GM19351 (cell line): ENCODE measurements at regions not wholly inside any gene's neighbourhood (a gene's known extent, or its start where the extent isn't known, plus 50 kb on each side); places are given as distances from the start of the nearest gene placed in this dataset.

Experiments used
- ATAC-seq: cut with Tn5 transposase; IDR thresholded peaks from one replicate; pipeline ENCODE4 v1.9.1; 2021; ENCODE audit warnings: mild to moderate bottlenecking, moderate library complexity; ENCODE audit not compliant: unreplicated experiment

DNA sequence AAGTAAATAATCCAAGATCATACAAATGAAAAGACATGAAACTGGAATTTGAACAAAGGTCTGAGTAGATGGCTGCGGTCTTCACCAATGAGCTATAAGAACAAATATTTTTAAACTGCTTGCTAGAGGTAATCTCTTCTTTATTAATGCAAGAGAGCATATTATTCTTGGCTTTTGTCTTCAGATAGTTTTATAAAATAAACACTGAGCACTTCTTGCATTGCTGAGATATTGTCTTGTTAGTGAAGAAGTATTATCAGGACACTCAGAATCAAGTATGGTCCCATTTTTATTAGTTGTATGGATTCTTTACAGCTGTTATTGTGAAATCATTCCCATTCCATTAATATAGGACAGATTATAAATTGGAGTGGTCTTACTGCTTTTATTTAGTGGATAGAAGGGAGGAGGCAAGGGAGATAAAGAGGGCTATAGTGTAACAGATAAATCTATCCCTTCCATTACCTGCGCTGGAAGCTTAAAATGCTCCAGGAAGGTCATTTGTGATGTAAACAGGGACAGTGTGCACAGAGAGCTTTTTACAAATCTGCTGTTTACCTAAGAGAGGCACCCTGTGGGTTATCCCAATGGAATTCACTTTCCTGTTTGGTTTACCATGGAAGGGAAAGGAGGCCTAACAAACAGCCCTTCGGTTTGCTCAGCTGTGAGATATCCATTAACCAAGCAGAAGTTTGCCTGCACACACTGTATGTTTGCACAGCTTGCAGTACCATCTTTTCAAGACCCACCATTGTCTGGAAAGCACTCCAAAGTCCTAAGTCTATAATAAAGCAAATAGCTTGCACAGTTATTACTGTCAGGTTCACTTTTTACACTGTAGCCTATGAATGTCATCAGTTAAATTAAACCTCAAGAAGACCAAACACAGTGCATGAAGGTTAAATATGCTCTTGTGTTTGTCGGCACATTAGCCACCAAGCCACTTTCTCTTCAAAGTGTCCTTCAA lies 347.7 kb upstream of the TGFBR2 start:
- ATAC-seq, result no peak

DNA sequence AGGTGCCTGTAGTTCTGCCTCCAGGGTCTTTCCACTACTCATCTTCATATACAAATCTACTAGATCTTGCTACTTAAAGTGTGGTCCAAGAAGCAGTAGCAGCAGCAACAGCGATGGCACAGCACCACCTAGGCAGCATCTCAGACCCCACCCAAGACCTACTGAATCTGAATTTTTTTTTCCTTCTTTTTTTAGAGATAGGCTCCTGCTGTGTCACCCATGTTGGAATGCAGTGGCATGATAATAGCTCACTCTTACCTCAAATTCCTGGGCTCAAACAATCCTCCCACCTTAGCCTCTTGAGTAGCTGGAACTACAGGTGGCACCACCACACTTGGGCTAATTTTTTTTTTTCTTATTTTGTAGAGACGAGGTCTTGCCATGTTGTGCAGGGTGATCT lies 346.7 kb upstream of the TGFBR2 start:
- ATAC-seq, result no peak

DNA sequence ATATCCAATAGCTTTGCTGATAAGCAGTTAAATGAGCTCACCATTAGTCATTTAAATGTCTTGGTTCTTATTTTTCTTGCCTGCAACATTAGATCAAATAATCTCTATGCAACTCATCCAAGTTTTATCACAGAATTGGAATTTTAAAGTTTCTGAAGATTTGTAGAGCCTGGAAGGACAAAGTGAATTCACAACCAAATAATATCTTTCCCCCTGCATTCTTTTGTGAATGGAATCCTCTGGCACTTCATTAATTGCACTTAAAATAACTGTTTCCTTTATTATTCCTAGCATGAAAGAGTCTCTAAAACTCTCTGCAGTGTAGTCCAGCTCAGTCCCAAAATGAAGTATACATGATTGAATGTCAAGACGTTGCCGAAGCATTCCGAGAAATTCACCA lies 345.6 kb upstream of the TGFBR2 start:
- ATAC-seq, result no peak

DNA sequence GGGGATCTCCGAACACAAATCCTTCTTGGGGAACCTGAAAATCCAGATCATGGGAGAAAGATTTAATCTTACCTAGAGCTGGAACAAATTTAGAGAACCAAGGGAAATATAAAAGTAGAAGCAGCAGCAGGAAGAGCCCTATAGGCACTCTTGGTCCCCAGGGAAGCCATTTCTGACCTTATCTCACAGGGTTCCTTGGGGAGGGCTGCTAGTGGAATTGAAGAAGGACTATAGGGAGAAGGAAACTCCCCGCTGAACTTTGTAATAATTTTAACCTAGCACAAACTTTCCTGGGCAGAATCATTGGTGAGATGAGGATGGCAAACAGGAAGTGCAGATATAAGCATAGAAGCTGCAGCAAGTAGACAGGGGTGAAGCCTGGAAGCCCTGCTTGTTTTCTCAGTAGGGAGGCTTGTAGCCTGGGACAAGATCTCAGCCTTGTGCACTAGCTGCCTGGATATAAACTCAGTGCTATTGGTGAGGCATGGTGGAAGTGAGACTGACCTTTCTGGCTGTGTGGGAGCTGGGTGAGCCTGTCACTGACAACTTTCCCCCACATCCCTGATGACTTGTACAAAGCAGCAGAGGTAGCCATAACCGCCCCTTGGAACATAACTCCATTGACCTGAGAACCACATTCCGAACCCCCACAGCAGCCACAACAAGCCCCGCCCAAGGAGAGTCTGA lies 343.0 kb upstream of the TGFBR2 start:
- no peak for ATAC-seq

DNA sequence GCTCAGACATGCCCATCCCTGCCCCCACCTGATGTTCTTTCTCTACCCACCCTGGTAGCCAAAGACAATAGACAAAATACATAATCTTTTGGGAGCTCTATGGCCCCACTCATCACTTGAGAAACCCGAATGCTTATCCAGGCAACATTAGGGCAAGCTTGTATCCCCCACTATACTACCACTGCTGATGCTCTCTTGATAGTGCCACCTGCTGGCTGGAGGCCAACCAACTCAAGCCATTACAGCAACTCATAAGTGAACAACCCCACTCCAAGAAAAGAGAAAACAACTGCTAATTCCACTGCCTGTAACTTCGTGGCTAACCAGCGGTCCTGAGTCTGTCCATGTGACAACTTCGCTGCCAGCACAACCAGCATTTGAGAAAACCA lies 342.5 kb upstream of the TGFBR2 start:
- ATAC-seq, result no peak

DNA sequence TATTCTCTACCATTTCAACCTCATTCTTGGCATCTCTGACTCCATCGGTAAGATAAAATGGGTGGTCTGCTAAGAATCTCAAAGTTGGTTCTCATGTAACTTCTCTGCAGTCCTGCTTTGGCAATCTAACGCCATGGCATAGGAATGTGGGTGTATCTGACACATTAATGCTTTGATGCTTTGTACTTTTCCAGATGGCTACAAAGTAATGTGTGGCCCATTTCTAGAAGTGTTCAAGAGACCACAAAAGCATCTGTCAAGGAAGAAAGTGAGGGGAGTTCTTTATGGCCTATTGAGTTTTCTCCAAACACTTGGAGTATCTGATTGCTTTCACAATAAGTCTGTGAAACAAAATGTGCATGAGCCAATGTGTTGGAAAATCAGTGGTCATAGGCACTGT lies 339.9 kb upstream of the TGFBR2 start:
- no peak for ATAC-seq

DNA sequence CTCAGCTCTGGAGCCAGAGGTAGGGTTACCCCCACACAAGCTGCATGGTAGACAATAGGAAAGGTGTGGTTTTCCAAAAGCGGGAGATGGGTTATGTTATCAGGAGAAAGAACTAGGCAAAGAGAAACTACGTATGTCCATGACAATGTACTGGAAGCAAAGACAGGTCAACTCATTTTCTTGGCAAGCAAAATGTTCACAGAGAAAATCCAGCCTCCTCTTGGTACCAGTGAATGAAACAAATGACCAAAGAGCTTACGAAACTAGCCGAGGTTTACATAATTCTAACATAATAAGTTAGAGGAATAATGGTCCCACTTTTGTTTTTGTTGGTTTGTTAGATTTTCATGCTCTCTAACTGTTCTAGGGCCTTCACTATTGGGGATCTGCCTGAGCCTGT lies 338.1 kb upstream of the TGFBR2 start:
- ATAC-seq, result no peak

DNA sequence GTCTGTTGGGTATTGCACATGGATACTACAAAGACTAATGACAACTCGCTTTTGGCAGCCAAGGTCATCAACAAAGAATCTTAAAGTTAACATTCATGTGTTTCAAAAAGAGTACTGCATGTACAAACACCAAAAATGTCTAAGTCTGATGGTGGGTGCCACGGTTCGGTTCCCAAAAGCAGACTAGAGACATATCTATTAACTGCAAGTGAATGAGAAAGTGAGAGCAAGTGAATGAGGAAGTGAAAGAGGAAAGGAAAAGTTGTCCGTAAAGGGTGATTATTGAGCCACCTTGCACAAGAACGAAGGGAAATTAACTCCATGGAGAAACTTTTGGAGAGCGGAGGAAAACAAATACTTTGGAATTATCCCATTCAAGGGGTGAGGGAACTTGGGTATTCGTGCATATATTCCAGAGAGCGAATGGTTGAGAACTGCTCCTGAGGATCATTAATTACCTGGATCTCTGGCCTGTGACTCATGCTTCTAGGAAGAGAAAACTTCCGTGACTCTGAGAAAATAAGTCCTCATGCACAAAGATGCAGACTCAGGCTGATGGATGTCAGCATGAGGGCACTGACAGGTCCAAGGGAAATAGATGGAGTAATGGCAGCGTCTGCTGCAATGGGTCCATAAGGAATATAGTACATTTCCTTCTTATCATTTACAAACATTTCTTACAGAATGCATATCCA lies 336.5 kb upstream of the TGFBR2 start:
- ATAC-seq, result peak; percentile 94

DNA sequence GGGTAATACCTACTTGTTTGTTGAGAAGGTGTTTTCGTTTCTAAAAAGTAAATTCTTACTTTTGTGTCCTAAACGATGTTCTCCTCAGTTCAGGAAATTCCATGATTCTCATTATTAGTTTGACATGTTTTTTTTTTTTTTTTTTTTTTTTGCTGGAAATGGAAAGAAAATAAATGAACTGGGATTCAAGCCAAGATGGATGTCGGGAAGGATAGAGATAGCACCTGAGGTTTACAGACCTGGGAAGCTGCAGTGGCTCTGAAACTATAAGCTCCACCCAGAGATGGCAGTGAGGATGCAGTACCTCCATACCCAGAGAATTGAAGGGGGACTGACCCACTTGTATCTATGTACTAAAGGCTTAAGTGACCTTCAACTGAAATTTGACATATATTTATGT lies 334.6 kb upstream of the TGFBR2 start:
- ATAC-seq, result no peak

DNA sequence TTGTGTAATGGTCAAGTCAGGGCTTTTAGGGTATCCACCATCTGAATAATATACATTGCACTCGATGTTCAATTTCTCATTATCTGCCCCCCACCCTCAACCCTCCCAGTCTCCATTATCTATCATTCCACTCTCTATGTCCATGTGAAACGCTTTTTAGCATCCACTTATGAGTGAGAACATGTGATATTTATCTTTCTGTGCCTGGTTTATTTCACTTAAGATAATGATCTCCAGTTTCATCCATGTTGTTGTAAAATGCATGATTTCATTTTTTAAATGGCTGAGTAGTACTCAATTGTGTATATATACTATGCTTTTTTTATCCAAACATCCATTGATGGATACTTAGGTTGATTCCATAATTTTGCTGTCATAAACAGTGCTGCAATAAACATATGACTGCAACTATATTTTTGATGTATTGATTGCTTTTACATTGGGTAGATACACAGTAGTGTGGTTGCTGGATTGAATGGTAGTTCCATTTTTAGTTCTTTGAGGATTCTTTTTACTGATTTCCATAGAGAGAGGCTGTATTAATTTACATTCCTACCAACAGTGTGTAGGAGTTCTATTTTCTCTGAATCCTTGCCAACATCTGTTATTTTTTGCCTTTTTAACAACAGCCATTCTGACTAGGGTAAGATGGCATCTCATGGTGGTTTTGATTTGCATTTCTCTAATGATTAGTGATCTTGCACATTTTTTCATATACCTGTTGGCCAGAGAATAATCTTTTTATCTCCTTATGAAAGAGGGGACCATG lies 332.9 kb upstream of the TGFBR2 start:
- ATAC-seq, result no peak

DNA sequence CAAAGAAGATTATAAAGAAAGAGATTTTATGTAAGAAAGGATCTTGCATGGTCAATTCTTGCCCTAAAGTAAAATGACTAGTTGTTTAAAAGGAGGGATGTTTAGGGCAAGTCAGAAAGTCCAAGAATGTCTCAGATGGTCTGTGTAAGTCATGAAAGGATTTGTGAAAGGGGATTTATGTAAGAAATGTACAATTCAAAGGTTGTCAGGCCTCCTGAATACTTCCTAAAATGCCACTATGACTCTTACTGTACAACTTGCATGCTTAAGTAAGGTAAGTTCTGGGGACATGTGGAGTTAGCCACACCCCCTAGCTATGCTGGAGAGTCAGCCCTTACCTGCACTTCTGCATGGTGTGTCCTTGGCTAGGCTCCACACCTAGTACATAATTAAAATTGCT lies 328.9 kb upstream of the TGFBR2 start:
- ATAC-seq, result no peak

DNA sequence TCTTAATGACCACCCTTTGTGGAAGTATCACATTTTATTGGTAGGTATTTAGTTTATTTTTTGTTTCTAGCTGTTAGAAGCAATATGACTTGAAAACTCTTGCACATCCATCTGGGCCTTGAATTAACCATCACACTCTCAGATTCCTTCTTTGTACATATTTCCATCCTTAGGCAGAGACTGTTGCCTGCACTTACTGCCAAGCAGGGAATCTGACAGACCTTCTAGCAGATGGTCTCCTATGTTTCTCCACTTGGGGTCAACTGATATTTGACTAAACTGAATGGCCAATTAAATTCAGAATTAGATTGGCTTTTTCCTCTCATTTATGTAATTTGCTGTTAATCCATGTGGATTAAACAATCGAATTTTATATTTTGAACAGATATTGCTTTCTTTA lies 324.9 kb upstream of the TGFBR2 start:
- ATAC-seq, result no peak

DNA sequence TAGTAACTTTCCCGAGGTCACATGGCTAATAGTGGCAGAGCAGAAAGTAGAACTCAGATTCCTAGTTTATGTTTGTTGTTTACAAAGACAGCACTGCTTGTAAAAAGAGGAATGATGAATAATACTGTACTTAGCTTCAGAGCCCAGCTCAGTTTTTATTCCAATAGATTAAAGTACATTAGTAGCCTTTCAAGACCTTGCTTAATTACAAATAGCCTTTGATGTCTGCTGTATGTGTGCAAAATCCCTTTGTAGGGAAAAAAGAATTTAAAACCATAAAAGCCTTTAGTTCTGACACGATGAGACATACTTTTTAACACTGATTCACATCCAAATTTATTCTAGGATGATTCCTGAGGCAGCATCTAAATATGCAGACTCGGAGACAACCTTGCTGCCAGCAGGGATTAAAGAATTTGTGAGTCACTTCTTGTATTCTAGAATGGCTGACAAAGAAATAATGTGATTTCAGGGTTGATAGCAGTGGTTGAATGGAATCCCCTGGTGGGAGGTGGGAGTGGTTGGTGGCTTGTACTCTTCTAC lies 324.2 kb upstream of the TGFBR2 start:
- no peak for ATAC-seq

DNA sequence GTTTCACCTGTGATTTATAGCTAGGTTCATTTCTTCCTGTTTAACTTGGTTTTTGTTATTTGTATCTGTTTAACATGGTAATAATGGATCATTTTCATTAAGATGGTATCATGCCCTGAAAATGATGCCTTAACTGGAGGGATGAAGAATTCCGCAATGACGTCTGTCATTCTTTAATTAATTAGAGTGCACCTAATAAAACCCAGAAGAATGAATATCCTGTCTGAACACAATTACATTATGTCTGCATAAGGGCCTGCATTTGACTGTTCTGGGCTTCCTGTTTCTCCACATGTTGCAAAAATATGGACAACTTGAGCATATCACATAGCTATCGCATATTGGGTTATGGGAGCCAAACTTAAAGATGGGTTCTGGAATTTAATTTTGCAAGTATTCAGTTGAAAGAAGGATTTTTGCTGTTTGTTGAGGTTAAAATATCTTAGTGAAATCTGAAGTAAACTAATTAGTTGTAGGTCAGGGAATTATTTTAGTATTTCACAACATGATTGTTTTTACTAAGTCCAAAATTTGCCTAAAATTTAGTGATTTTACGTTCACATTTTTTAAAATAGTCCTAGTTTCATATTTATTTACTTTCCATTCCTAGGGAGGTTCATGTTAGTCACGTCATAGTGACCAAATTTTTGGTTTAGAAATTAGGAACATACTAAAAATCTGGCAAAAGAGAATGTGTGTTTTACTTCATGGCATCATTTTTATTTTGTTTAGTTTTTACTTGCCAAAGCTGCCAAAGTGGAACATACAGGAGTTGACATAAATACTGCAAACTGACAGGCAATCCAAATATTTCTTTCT lies 321.0 kb upstream of the TGFBR2 start:
- no peak for ATAC-seq

DNA sequence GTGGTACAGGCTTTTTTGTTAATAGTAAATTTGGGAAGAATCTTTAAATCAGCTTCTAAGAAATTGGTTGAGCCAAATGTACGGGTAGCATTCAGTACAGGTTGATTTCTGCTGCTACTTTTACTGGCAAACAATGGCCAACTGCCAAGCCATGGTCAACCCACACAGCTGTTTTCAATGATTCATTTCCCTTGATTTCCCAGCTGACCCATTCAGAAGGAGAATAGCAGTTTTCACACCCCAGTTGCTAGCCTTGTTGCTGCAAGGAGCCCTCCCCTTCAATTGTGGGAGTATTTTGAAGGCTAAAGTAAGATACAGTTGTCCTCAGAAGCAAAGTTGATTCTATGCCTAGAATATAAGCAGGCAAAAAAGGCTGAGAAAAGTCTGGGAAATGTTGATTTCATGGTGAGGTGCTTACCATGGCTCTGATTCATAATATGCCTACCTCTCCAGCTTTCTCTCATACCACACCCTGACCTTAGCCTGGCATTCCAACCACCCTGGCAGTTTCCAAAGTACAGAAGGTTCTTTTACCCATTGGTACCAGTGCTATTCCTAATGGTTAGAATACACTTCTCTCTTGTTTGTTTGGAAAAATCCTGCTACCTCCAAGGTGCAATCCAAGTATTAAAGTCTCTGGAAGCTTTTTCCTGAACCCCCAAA lies 320.3 kb upstream of the TGFBR2 start:
- ATAC-seq, result no peak

DNA sequence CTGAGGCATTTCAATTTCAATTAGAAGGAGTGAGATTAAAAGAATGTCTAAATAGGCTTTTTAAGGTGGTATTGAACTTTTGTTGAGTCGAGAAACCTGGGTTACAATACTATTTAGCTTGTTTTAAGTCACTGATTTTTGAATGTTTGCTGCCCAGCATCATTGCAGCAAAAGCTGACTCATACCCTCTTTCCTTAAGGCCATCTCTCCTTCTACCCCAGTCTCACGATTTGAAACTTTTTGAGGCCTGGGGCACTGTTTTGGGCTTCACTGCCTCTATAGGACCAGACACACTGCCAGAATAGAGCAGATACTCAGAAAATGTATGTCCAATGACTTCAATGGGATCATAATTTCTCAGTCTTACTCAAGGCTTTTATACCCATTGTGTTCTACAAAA lies 319.6 kb upstream of the TGFBR2 start:
- ATAC-seq, result no peak

DNA sequence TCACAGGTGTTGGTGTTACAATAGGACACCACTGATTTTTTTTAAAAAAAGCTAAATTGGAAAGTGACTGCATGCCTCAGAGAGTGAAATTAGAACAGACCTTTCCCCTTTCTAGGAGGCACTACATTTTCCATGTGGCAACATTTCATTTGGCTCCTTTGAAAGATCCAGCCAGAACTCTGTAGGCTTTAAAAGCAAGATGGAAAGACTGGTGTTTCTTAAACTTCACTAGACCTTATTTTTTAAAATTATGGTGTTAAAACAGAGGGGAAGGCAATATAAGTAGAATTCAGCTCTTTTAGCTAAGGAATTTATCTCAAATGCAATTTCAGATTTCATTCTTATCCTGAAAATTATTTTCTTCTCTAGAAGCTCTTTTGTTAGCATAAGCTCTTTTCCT lies 317.6 kb upstream of the TGFBR2 start:
- ATAC-seq, result no peak

DNA sequence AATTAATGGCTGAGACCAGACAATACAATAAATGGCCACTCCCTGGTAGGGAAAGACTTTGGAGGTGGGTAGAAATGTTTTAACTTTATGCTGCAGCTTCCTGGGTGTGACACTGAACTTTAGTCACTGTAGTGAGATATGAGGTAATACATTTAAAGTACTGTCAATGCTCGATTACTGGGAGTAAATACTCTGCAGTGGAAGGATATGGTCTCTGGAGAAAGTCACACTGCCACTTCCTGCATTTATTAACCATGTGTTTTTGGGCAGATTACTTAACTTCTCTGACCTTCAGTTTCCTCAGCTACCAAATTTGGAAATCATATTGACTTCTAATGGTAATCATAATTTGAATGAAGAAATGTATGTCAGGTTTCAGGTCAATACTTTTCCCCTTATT lies 317.1 kb upstream of the TGFBR2 start:
- ATAC-seq, result no peak

DNA sequence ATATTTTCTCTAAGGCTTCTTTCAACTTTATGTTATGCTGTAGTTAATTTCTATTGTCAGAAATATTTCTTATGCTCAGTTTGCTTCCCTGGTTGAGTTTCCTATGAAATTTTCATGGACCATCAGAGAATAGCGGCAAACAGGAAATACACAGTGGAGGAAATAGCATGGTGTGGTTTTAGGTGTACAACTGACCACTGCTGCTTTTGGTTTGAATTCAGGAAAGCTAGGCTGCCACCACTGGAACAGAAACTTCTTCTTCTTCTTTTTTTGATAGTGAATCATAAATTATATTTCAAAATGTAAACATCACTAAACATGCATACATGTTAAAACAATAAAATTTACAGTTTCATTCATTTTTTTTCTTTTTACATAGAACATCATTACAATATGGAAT lies 316.6 kb upstream of the TGFBR2 start:
- ATAC-seq, result no peak
